Astrocyte (in vitro differentiated cells and primary cell): ENCODE measurements at regions not wholly inside any gene's neighbourhood (a gene's known extent, or its start where the extent isn't known, plus 50 kb on each side); places are given as distances from the start of the nearest gene placed in this dataset.
"Not testable (repeated sequence)": the region's sequence is repeated elsewhere in the genome, so short reads cannot be mapped to it uniquely, and the experiment has no call there.

ENCODE experiments used
- DNase-seq: peaks from one replicate; pipeline ENCODE4 v3.0.0-alpha.2; 2010; ENCODE audit warnings: low read depth
- FAIRE-seq: peaks from 2 replicates; lab custom pipeline; 2011; peaks lifted over from hg19 to GRCh38; lab: Jason Lieb, UNC
- H2AFZ ChIP-seq: 2 replicates; pipeline ENCODE4 v1.6.0; 2012; ENCODE audit warnings: low read depth, low read length, inconsistent platforms
- H3K27ac ChIP-seq: 2 replicates; pipeline ENCODE4 v1.5.1; 2011; ENCODE audit warnings: low read depth, low read length, inconsistent platforms
- H3K27me3 ChIP-seq: 2 replicates; pipeline ENCODE4 v1.6.0; 2011; ENCODE audit warnings: low read length, inconsistent platforms; ENCODE audit not compliant: insufficient read depth
- H3K36me3 ChIP-seq: 2 replicates; pipeline ENCODE4 v1.5.1; 2011; ENCODE audit warnings: low read length, inconsistent platforms; ENCODE audit not compliant: insufficient read depth
- H3K4me1 ChIP-seq: 2 replicates; pipeline ENCODE4 v1.5.1; 2011; ENCODE audit warnings: low read length, inconsistent platforms; ENCODE audit not compliant: insufficient read depth
- H3K4me2 ChIP-seq: 2 replicates; pipeline ENCODE4 v1.6.0; 2012; ENCODE audit warnings: low read length, inconsistent platforms
- H3K4me3 ChIP-seq: 2 replicates; pipeline ENCODE4 v1.5.1; 2011; ENCODE audit warnings: low read depth, mild to moderate bottlenecking, low read length, inconsistent platforms; ENCODE audit not compliant: insufficient read depth
- H3K79me2 ChIP-seq: 2 replicates; pipeline ENCODE4 v1.6.0; 2012; ENCODE audit warnings: mild to moderate bottlenecking, low read length, inconsistent platforms; ENCODE audit not compliant: insufficient read depth
- H3K9ac ChIP-seq: 2 replicates; pipeline ENCODE4 v1.6.0; 2012; ENCODE audit warnings: mild to moderate bottlenecking, low read length, inconsistent platforms
- H3K9me3 ChIP-seq: 2 replicates; pipeline ENCODE4 v1.5.1; 2012; ENCODE audit warnings: low read depth, mild to moderate bottlenecking, low read length, inconsistent platforms; ENCODE audit not compliant: insufficient read depth
- H4K20me1 ChIP-seq: 2 replicates; pipeline ENCODE4 v1.6.0; 2012; ENCODE audit warnings: low read length, inconsistent platforms; ENCODE audit not compliant: insufficient read depth
- H3K27ac Mint-ChIP-seq: one replicate; pipeline ENCODE4 v1.8.0; 2021; ENCODE audit warnings: mild to moderate bottlenecking, mixed read lengths; ENCODE audit not compliant: unreplicated experiment
- H3K27me3 Mint-ChIP-seq: one replicate; pipeline ENCODE4 v1.8.0; 2021; ENCODE audit warnings: low read depth, mixed read lengths; ENCODE audit not compliant: unreplicated experiment
- H3K36me3 Mint-ChIP-seq: one replicate; pipeline ENCODE4 v1.8.0; 2021; ENCODE audit warnings: low read depth, mixed read lengths; ENCODE audit not compliant: unreplicated experiment
- H3K4me1 Mint-ChIP-seq: one replicate; pipeline ENCODE4 v1.8.0; 2021; ENCODE audit warnings: low read depth, mixed read lengths; ENCODE audit not compliant: unreplicated experiment
- H3K4me3 Mint-ChIP-seq: one replicate; pipeline ENCODE4 v1.8.0; 2021; ENCODE audit warnings: mild to moderate bottlenecking, moderate library complexity, mixed read lengths; ENCODE audit not compliant: unreplicated experiment
- H3K9me3 Mint-ChIP-seq: one replicate; pipeline ENCODE4 v1.8.0; 2021; ENCODE audit warnings: mild to moderate bottlenecking, mixed read lengths; ENCODE audit not compliant: unreplicated experiment
- EZH2 ChIP-seq: IDR thresholded peaks from 2 replicates; pipeline ENCODE4 v1.6.1; 2012; ENCODE audit warnings: mild to moderate bottlenecking, low read length, inconsistent platforms; ENCODE audit not compliant: insufficient read depth
- TF ChIP-seq, protein P1 (sequence below): IDR thresholded peaks from 2 replicates; pipeline ENCODE4 v1.5.1; 2011; ENCODE audit warnings: low read depth, mild to moderate bottlenecking, inconsistent platforms, low read length, moderate library complexity; ENCODE audit not compliant: insufficient read depth

DNA sequence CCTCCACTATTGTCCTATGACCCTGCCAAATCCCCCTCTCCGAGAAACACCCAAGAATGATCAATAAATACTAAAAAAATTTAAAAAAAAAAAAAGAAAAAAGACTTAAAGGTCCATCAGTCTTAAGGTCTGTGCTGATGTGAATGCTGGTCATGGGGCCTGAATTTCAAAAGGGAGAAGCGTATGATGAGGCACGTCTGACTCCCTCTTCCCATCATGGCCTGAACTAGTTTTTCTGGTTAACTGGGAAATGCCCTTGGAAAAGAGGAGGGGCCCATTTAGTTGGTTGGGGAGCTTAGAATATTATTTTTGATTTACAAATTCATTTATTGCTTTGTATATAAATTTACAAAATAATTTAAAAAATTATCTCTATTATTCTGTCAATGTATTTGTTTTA is 291.0 kb upstream of the CDH19 start:
- no peak overlapping the region for H3K4me3 ChIP-seq
- no peak overlapping the region for H3K27ac Mint-ChIP-seq
- no peak overlapping the region for H3K4me3 Mint-ChIP-seq
- H3K36me3 ChIP-seq, result no peaks in the 10 kb centered on the region
- H3K9me3 ChIP-seq, result no peaks in the 10 kb centered on the region
- no peak overlapping the region for H3K9ac ChIP-seq
- H3K4me1 ChIP-seq, result no peaks in the 10 kb centered on the region
- DNase-seq (no peak), FAIRE-seq (no peak)
- no peak overlapping the region for H3K27ac ChIP-seq
- H3K4me2 ChIP-seq, result no peak overlapping the region
- no peaks in the 10 kb centered on the region for H3K9me3 Mint-ChIP-seq
- no peak overlapping the region for H2AFZ ChIP-seq
- TF ChIP-seq EZH2, result no peak
- TF ChIP-seq, protein P1, sequence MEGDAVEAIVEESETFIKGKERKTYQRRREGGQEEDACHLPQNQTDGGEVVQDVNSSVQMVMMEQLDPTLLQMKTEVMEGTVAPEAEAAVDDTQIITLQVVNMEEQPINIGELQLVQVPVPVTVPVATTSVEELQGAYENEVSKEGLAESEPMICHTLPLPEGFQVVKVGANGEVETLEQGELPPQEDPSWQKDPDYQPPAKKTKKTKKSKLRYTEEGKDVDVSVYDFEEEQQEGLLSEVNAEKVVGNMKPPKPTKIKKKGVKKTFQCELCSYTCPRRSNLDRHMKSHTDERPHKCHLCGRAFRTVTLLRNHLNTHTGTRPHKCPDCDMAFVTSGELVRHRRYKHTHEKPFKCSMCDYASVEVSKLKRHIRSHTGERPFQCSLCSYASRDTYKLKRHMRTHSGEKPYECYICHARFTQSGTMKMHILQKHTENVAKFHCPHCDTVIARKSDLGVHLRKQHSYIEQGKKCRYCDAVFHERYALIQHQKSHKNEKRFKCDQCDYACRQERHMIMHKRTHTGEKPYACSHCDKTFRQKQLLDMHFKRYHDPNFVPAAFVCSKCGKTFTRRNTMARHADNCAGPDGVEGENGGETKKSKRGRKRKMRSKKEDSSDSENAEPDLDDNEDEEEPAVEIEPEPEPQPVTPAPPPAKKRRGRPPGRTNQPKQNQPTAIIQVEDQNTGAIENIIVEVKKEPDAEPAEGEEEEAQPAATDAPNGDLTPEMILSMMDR, result no peak
- no peaks in the 10 kb centered on the region for H3K27me3 ChIP-seq
- no peaks in the 10 kb centered on the region for H3K79me2 ChIP-seq
- no peaks in the 10 kb centered on the region for H3K27me3 Mint-ChIP-seq
- no peaks in the 10 kb centered on the region for H4K20me1 ChIP-seq
- H3K4me1 Mint-ChIP-seq, result no peaks in the 10 kb centered on the region
- no peaks in the 10 kb centered on the region for H3K36me3 Mint-ChIP-seq

DNA sequence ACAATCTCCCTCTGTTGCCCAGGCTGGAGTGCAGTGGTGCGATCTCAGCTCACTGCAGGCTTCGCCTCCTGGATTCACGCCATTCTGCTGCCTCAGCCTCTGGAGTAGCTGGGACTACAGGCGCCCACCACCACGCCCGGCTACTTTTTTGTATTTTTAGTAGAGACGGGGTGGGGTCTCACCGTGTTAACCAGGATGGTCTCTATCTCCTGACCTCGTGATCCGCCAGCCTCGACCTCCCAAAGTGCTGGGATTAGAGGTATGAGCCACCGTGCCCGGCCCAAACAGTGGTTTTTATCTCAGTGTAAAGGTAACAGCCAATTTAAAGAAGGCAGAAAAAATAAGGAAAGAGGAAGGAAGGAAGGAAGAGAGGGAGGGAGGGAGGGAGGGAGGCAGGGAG is 288.5 kb upstream of the CDH19 start:
- H3K4me1 Mint-ChIP-seq, H3K4me1 ChIP-seq, H2AFZ ChIP-seq, H3K27ac Mint-ChIP-seq, H3K9me3 Mint-ChIP-seq, H3K4me3 ChIP-seq, FAIRE-seq, H3K4me2 ChIP-seq, H3K27me3 Mint-ChIP-seq, H3K36me3 Mint-ChIP-seq, H3K79me2 ChIP-seq, H4K20me1 ChIP-seq, H3K27ac ChIP-seq, H3K4me3 Mint-ChIP-seq, H3K9ac ChIP-seq, DNase-seq, H3K9me3 ChIP-seq, H3K27me3 ChIP-seq, H3K36me3 ChIP-seq: not testable (repeated sequence)

GRCh38 chr18:66874812-66875474 is 271.1 kb upstream of the CDH19 start:
- no peak overlapping the region for H3K4me3 Mint-ChIP-seq
- no peak for DNase-seq
- no peaks in the 10 kb centered on the region for H3K27me3 Mint-ChIP-seq
- no peaks in the 10 kb centered on the region for H3K27me3 ChIP-seq
- no peak overlapping the region for H3K27ac ChIP-seq
- no peaks in the 10 kb centered on the region for H3K36me3 Mint-ChIP-seq
- no peak overlapping the region for H3K4me3 ChIP-seq
- no peaks in the 10 kb centered on the region for H3K36me3 ChIP-seq
- H3K9me3 ChIP-seq, result no peaks in the 10 kb centered on the region
- no peaks in the 10 kb centered on the region for H3K79me2 ChIP-seq
- peaks cover 3% of the 10 kb centered on the region for H3K4me1 Mint-ChIP-seq
- no peak overlapping the region for H2AFZ ChIP-seq
- no peak overlapping the region for H3K9ac ChIP-seq
- FAIRE-seq, result no peak
- no peak for TF ChIP-seq EZH2
- TF ChIP-seq, protein P1, result no peak
- no peaks in the 10 kb centered on the region for H3K4me1 ChIP-seq
- H3K9me3 Mint-ChIP-seq, result no peaks in the 10 kb centered on the region
- no peaks in the 10 kb centered on the region for H4K20me1 ChIP-seq
- no peak overlapping the region for H3K4me2 ChIP-seq
- H3K27ac Mint-ChIP-seq, result no peak overlapping the region
